ENCODE measurements at regions not wholly inside any gene's neighbourhood (a gene's known extent, or its start where the extent isn't known, plus 50 kb on each side); places are given as distances from the start of the nearest gene placed in this dataset.
A peak's percentile ranks its signal among the peaks of the same experiment; 100 is the strongest.

- DNase-seq (ENCODE audit: low spot score): no peak
Measured at GRCh38 chr1:234704106-234704887, 94.3 kb upstream of the IRF2BP2 start.

DNA sequence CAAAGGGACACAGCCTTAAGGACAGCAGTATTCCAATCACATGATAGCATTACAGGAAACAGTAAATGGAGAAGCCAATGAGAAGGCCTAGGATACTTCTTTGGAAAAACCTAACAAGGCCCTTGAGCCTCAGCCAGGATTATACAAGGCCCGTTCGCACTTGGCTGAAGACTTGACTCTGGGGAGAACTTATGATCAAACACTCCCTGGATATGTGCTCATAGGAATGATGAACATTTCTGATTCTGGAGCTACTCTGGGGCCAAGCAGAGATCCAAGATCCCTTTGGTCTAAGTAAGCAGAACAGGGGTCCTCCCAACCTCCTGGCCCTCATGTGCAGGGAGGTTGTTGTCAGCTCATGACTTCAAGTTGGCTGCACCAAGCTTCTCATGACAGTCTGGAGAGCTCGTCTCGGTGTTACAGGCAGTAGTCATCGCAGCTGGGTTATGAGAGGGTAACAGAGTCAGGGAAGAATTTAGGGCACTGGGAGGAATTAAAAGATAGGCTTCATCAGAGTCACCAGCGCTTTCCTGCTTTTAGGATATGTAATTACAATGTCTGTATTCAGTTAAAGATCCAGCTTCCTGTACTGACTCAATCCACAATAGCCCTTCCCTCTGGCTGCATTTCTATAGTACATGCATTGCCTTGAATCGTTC, 92.5 kb upstream of the IRF2BP2 start:
- no peak for DNase-seq (ENCODE audit: low spot score)

GRCh38 chr1:234701737-234702341, 91.9 kb upstream of the IRF2BP2 start:
- DNase-seq (ENCODE audit: low spot score): no peak

DNA sequence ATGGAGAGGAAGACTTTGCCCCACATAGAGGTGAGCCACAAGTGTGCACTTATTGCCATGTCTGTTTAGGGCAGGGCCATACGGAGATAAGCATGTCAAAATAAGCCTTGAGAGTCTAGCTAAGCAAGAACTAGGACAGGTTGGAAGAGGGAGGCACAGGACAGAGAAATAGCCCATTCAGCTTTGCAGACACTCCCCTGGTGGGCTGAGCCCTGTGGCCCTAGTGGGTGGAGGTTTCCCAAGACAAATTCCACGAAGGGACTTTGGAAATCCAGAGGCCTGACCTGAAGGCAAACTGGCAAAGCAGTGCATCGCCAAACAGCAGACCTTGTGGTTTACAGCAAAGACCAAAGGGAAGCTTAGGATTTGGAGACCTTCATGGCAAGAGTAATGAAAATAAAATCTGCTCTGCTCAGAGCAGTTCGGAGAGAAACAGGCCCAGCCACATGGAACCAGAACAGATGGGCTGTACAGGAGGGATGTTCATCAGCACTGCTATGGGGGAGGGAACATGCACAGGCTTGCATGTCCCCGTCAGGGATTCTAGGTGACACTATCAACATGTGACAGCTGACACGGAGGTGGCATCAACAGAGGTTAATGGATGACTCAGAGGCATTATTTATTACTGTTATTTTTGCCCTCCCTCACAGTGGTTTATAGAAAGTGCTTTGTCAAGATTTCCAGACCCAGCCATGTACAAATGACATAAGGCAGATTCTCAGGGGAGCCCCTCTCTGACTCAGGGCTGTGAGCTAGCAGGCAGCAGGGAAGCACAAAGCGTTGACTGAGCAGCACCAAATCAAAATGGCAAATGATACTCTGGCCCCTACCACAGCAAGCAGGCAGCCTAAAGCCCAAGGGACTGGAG, 90.1 kb upstream of the IRF2BP2 start:
- DNase-seq (ENCODE audit: low spot score): no peak

DNA sequence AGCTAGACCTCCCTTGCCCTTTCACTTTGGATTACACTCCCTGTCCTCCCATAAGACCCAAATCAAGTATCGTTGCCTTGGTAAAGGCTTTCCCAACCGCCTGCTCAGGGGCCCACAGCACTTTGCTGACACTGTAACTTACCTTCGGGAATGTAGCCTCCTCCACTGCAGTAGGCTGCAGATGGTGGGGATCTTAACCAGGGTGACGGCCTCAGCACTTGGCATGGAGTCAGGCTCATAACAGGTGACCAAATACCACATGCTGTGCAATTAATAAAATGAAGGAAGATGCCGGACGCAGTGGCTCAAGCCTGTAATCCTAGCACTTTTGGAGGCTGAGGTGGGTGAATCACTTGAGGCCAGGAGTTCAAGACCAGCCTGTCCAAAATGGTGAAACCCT, 88.7 kb upstream of the IRF2BP2 start:
- DNase-seq (ENCODE audit: low spot score): no peak

DNA sequence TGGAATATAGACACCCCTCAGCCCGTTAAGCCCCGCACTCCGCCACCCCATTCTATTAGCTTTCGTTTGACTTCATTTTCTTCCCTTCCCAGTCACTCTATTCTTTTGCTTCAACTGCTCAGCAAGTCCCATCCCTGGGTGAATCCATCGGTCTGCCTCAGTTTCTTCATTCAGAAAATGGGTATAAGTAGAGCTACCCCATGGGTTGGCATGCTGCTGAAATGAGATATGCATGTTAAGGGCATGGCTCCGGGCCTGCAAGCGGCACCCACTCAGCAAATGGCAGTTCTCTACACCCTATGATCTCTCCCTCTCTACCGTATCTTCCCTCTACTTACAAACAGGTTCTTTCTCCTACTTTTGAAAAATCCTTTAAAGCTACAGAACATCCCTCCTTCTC, 87.8 kb upstream of the IRF2BP2 start:
- DNase-seq (ENCODE audit: low spot score): no peak

GRCh38 chr1:234697015-234697414, 87.0 kb upstream of the IRF2BP2 start:
- DNase-seq (ENCODE audit: low spot score): no peak

- DNase-seq (ENCODE audit: low spot score): no peak
Measured at GRCh38 chr1:234696148-234696576, 86.2 kb upstream of the IRF2BP2 start.

DNA sequence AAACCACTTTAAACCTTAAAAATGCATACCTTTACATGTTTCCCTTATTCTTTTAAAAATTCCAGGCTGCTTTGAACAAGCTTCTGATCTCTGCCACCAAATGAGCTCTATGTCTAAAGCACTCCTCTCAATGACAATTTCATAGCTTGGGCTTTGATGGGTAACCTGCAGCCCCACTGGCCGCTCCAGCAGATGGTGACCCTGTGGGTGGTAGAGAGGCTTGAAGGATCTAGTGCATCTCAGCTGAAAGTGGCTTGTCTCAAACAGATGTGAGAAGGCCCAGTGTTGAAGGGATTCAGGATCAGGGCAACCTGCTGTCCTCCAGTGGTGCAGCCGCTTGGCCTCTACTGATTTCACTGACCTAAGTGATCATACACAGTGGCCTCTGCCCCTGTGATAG, 84.7 kb upstream of the IRF2BP2 start:
- no peak for DNase-seq (ENCODE audit: low spot score)

GRCh38 chr1:234692966-234693580, 83.1 kb upstream of the IRF2BP2 start:
- DNase-seq (ENCODE audit: low spot score): no peak

DNA sequence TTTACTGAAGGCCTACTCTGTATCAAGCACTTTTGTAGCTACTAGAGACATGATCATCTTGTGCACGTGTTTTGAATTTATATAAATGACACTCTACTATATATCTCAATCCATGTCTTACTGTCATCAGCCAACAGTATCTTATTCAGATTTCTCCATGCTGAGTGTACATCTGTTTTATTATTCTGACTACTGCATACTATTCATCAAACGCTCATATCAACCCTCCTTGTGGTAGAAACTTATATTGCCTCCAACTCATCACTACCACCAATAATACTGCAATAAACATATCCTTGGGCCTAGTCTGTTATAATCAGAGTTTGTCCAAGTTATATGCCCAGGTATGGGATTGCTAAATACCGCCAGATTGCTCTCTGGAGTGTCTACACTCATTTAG, 81.6 kb upstream of the IRF2BP2 start:
- no peak for DNase-seq (ENCODE audit: low spot score)

GRCh38 chr1:234690872-234691271, 80.9 kb upstream of the IRF2BP2 start:
- no peak for DNase-seq (ENCODE audit: low spot score)

GRCh38 chr1:234689236-234689635, 79.3 kb upstream of the IRF2BP2 start:
- DNase-seq (ENCODE audit: low spot score): no peak

- no peak for DNase-seq (ENCODE audit: low spot score)
Measured at GRCh38 chr1:234687011-234687410, 77.0 kb upstream of the IRF2BP2 start.

DNA sequence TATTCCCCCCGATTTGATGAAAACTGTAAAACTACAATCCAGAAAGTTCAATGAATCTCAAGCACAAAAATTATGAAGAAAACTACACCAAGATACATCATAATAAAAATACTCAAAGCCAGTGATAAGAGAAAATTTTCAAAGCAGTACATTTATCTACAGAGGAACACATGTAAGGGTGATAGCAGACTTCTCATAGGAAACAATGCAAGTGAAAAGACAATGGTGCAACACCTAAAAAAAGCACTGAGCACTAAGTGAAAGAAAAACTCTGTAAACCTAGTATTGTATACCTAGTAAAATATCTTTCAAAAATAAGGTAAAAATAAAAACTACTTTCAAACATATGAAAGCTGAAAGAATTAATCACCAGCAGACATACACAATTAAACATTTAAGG, 76.1 kb upstream of the IRF2BP2 start:
- DNase-seq (ENCODE audit: low spot score): no peak

DNA sequence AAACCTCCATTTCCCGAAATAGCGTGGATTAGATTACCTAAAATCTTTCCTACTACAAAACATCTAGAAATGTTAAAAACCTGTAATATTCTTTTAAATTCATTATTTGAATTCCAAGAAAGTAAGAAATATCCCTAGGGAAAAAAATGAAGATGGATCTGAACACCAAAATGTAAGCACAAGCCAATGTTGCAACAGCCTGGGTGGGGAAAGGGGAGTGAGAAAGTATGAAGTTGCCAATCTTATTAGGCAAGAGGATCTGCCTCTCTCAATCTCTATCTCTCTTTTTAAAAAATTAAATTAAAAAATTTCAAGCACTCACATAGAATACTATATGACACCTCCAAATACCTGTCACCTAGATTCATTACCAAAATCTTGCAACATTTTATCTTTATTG, 74.9 kb upstream of the IRF2BP2 start:
- no peak for DNase-seq (ENCODE audit: low spot score)

DNA sequence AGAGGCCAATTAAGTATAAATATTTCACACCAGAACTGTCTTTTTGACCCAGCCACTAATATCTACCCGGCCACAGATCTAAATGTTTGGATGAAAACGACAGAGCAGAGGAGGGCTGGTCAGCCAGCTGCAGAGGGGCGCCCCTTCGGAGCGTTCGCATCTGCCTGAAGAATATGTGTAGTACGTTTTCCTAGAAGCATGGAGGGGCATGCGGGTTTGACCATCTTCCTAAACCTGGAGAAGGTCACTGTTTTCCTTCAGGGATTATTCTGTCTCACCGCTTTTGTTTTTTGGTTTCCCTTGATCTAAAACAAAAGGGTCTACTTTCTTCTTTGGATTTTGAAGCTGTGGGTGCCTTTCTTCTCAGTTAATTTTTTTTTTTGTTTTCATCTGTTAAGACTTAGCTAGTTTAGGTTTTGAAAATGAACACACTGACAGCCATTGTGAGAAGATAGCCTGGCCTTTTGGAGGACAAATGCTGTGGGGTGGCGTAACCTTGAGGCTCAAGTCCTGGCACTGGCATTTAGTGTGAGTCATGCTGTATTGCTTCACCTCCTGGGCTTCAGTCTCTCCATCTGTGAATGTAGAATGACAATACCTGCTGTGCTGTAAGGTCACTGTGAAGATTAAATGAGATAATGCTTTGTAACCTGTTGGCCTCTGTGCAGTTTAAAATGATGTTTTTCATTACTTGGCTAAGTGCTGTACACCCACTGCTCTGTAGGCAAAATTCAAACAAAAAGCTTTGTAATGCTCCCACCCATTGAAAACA, 74.1 kb upstream of the IRF2BP2 start:
- peak; percentile 69 for DNase-seq (ENCODE audit: low spot score)

GRCh38 chr1:234683127-234683860, 73.3 kb upstream of the IRF2BP2 start:
- no peak for DNase-seq (ENCODE audit: low spot score)

- no peak for DNase-seq (ENCODE audit: low spot score)
Measured at GRCh38 chr1:234681990-234682389, 72.0 kb upstream of the IRF2BP2 start.

DNA sequence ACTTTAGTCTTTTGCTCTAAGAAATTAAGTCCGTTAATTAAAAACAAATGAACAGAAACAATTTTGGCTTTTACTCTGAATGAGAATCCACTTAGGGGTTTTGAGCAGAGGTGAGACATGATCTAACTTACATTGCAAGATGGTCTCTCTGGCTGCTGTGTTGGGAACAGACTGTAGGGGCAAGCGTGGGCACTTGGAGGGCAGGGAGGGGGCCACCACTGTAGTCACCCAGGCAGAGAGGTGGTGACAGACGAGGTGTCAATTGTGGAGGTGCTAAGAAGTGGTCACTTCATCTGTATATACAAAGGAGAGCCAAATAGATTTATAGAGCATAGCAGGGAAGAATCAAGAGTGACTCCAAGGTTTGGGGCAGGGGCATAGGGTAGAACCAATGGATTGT, 71.1 kb upstream of the IRF2BP2 start:
- DNase-seq (ENCODE audit: low spot score): no peak
